GM23338 (cell line): ENCODE measurements at regions not wholly inside any gene's neighbourhood (a gene's known extent, or its start where the extent isn't known, plus 50 kb on each side); places are given as distances from the start of the nearest gene placed in this dataset.

Experiments used
- CREB1 ChIP-seq: fragments of 250-450 bp; sonication (Bioruptor Pico); IDR thresholded peaks from 2 replicates; pipeline ENCODE4 v1.5.0; 2020; ENCODE audit warnings: low read depth, mild to moderate bottlenecking, moderate library complexity
- EZH2 ChIP-seq: fragments of 200-600 bp; sonication (generic); IDR thresholded peaks from one replicate; pipeline ENCODE4 v1.8.0; 2017; ENCODE audit warnings: antibody characterized with exemption, mild to moderate bottlenecking, low read depth; ENCODE audit not compliant: unreplicated experiment
- EZH2phosphoT487 ChIP-seq: fragments of 200-600 bp; sonication (generic); IDR thresholded peaks from one replicate; pipeline ENCODE4 v1.8.1; 2018; ENCODE audit warnings: antibody characterized with exemption; ENCODE audit not compliant: unreplicated experiment
- JUNB ChIP-seq: IDR thresholded peaks from one replicate; pipeline ENCODE4 v1.6.1; 2016; ENCODE audit warnings: antibody characterized with exemption; ENCODE audit not compliant: unreplicated experiment
- NANOG ChIP-seq: IDR thresholded peaks from 2 replicates; pipeline ENCODE4 v1.6.1; 2016; ENCODE audit warnings: antibody characterized with exemption, borderline replicate concordance
- POLR2AphosphoS5 ChIP-seq: IDR thresholded peaks from 2 replicates; pipeline ENCODE4 v1.6.1; 2016; ENCODE audit warnings: antibody characterized with exemption, low read depth
- REST ChIP-seq: IDR thresholded peaks from one replicate; pipeline ENCODE4 v1.6.1; 2018; ENCODE audit warnings: antibody characterized with exemption; ENCODE audit not compliant: unreplicated experiment
- STAT1 ChIP-seq: IDR thresholded peaks from one replicate; pipeline ENCODE4 v1.6.1; 2016; ENCODE audit warnings: antibody characterized with exemption; ENCODE audit not compliant: unreplicated experiment
- ZNF114 ChIP-seq: fragments of 250-450 bp; sonication (Bioruptor Pico); IDR thresholded peaks from 2 replicates; pipeline ENCODE4 v1.5.0; 2020; ENCODE audit warnings: mild to moderate bottlenecking, moderate library complexity
- ZNF331 ChIP-seq: fragments of 250-450 bp; sonication (Bioruptor Pico); IDR thresholded peaks from 2 replicates; pipeline ENCODE4 v1.5.0; 2020; ENCODE audit warnings: low read depth, mild to moderate bottlenecking, moderate library complexity
- TF ChIP-seq, protein P1 (sequence below), 2 experiments: fragments of 200-600 bp in 1 of 2; sonication (generic) in 1 of 2; conservative IDR thresholded peaks; 2 replicates each; pipeline versions ENCODE4 v1.5.1 to v1.6.1; 2016 to 2017; ENCODE audit warnings: antibody characterized with exemption in 2 of 2, low read depth in 2 of 2, mild to moderate bottlenecking in 2 of 2, moderate library complexity in 1 of 2

DNA sequence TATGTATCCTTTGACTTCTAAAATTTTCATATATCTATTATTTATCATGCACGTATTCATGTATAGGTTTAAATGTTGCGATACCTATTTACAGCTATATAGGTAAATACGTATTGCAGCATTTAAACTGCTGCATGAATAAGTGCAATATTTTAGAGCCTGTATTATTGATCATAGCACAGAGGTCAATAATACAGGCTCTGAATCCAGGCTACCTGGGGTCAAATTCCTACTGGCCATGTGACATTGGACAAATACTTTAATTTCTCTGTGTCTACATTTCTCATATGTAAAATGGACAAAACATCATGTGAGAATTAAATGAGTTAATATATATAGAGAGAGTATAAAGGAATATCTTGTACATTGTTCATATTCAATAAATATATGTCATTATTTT lies 352.9 kb upstream of the ROBO2 start:
- TF ChIP-seq, protein P1, sequence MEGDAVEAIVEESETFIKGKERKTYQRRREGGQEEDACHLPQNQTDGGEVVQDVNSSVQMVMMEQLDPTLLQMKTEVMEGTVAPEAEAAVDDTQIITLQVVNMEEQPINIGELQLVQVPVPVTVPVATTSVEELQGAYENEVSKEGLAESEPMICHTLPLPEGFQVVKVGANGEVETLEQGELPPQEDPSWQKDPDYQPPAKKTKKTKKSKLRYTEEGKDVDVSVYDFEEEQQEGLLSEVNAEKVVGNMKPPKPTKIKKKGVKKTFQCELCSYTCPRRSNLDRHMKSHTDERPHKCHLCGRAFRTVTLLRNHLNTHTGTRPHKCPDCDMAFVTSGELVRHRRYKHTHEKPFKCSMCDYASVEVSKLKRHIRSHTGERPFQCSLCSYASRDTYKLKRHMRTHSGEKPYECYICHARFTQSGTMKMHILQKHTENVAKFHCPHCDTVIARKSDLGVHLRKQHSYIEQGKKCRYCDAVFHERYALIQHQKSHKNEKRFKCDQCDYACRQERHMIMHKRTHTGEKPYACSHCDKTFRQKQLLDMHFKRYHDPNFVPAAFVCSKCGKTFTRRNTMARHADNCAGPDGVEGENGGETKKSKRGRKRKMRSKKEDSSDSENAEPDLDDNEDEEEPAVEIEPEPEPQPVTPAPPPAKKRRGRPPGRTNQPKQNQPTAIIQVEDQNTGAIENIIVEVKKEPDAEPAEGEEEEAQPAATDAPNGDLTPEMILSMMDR (conservative IDR thresholded peaks at IDR 0.05; ENCODE audit: low read depth in 2 of 2): no peak
- TF ChIP-seq REST: no peak
- no peak for TF ChIP-seq POLR2AphosphoS5
- no peak for TF ChIP-seq JUNB
- no peak for TF ChIP-seq EZH2
- no peak for TF ChIP-seq ZNF331 (CRISPR knock-in tag)
- no peak for TF ChIP-seq EZH2phosphoT487
- TF ChIP-seq STAT1: no peak
- TF ChIP-seq CREB1 (CRISPR knock-in tag): no peak
- no peak for TF ChIP-seq NANOG
- no peak for TF ChIP-seq ZNF114 (CRISPR knock-in tag)
